AG20443 (cell line): ENCODE measurements at regions not wholly inside any gene's neighbourhood (a gene's known extent, or its start where the extent isn't known, plus 50 kb on each side); places are given as distances from the start of the nearest gene placed in this dataset.
"Not testable (repeated sequence)": the region's sequence is repeated elsewhere in the genome, so short reads cannot be mapped to it uniquely, and the experiment has no call there.

ENCODE experiments used
- DNase-seq: peaks from one replicate; pipeline ENCODE4 v3.0.0; 2012; ENCODE audit warnings: low spot score, mixed read lengths

DNA sequence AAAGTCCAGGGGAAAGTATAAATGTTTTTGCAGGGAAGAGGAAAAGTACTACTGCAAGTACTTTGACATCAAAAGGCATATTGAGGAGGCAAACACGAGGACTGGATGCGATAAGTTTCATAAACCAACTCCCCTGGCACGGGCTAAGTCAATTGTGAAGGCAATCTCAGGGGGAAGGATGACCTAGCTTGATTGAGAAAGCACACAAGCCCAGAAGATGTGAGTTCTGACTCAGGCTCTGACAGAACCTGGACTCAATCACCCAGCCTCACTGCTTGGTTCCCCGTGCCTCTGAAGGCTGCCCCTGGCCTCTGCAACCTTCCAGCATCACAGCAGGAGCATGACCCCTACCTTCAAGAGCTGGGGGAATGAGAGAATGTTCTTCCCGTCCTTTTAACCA, 93.2 kb upstream of the ZNF438 start:
- no peak for DNase-seq

DNA sequence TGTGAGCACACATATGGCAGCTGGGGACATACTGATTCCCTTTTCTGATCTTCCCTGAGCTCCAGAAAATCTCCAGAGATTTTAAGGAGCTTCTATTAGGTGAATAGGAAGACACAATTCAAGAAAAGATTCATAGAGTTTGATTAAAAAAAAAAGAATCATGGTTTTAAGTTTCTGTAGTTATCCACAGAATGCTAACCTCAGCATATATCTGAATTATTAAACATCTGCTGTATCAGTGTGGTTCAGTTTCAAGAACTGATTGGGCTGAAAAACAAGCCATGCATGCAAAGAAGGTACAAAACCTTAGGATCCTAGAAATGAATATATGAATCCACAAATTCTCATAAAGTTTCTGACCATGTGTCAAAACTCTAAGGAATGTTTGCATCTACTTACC, 94.1 kb upstream of the ZNF438 start:
- DNase-seq = no peak

- DNase-seq = no peak
Observed at GRCh38 chr10:31126593-31126992, 94.9 kb upstream of the ZNF438 start.

DNA sequence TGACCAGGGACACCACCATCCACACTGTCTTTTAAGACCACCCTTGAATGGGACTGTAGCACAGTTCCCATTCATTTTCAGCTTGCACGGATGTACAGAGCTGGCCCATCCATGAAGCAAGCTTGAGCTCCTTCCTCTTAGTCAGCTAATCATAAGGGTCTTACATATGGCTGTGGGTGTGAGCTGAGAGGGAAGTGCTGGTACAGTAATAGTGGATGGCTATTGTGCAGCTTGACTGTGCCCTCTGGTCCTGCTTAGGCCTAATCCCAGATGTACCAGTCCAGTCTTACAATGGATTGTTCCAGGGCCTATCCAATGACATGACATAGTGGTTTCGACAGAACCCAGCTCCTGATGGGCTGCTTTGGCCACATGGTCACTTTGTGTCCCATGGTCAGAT, 96.9 kb upstream of the ZNF438 start:
- DNase-seq = no peak

DNA sequence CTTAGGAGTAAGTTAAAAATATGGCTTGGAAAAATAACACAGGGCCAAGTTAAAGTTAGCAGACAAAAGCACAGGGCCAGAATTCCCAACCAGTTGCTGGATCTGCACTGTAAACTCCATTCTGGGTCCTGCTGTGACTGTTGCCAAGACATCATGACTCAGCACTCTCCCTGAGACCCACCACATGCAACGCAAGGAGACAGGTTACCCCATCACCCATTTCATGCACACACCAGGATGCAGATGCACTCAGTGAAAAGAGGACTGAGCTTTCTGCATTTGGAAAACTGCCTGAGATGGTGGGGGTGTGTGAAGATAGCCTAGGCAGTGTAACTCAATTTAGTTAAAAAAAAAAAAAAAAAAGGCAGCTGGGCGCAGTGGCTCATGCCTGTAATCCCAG, 97.6 kb upstream of the ZNF438 start:
- DNase-seq = peak; percentile 43

- DNase-seq = no peak
Observed at GRCh38 chr10:31129880-31130405, 98.3 kb upstream of the ZNF438 start.

- no peak for DNase-seq
Observed at GRCh38 chr10:31130406-31130805, 98.7 kb upstream of the ZNF438 start.

DNA sequence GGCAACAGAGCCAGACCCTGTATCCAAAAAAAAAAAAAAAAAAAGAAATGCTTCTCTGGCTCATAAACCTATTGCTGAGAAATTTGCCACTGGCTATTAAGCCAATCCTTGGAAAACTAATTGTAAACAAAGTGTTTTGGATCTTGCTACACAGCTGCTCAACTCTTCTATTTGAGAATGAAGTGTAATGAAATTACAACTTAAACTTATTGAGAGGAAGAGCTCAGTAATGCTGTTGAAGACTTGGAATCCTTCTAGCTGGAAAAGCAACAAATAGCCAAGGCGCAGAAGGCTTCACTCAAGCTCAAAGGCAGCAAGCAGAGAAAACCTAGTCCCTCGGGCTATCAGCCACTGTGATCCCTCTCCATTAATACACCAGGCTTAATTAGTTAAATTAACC, 99.6 kb upstream of the ZNF438 start:
- no peak for DNase-seq

DNA sequence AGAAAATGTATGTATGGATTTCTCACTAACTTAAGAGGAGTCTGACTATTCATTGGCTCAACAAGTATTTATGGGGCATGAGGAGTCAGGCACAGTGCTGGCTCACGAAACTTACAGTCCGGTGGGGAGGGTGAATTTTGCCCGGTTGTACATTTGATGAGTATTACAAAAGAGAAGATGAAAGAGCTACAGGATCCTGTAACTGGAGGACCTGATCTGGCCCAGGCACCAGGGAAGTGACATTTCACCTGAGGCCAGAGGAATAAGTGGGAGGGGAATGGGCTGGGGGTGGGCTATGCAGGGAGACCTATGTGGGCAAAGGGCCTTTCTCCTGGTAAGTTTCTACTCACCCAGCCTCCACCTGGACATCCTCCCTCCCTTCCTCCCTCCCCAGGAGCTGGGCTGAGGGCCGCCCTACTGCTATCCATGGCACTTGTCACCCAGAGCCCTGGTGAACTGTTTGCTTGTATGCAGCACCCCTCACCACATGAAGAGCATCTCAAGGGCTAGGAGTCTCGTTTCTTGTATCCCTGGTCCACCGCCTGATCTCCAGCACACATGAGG, 101.1 kb upstream of the ZNF438 start:
- DNase-seq = no peak

- no peak for DNase-seq
Observed at GRCh38 chr10:31133251-31133791, 101.7 kb upstream of the ZNF438 start.

DNA sequence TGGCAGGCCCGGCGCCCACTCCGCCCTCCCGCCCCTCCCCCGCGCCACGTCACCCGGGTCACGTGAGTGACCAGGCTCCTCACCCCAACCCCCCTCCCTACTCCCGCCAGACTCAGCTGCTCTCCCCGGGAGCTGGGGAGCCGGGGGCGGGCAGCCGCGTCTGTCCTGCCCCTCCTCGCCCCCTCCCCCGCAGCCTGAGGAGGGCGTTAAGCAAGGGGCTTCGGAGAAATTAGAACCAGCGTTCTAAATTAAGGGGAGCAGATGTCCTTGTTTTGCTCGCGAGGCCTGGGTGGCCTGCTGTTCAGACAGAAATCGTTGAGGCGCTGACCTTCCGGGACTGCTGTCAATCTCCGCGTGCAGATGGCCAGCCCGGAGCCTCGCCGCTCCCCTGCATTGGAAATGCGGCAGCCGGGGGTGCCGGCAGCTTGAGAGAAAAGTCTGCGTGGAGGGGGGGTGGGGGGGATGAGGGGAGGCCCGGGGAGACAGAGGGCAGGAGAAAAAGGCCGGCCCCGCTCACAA, 102.2 kb upstream of the ZNF438 start:
- DNase-seq = peak; percentile 94

- peak; percentile 37 for DNase-seq
Observed at GRCh38 chr10:31134311-31134952, 102.8 kb upstream of the ZNF438 start.

- DNase-seq = no peak
Observed at GRCh38 chr10:31135171-31135570, 103.5 kb upstream of the ZNF438 start.

GRCh38 chr10:31135791-31136190, 104.1 kb upstream of the ZNF438 start:
- DNase-seq = not testable (repeated sequence)

DNA sequence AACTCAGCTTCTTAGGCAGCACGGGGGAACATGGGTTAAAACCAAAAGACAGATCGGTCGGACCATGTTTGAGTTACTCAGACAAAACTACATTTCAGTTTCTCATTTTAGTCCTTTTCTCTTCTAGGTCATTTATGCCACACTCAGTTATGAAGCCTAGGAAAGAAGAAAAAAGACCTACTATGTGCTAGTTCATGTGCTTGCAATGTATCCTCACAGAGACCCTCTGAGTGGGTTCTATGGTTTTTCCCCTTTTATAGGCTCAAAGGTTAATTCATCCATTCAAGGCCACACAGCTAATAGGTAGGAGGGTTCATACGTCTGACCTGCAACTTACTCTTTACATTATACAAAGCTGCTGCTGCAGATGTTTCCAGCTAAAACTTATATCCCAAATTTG, 104.7 kb upstream of the ZNF438 start:
- DNase-seq = no peak

DNA sequence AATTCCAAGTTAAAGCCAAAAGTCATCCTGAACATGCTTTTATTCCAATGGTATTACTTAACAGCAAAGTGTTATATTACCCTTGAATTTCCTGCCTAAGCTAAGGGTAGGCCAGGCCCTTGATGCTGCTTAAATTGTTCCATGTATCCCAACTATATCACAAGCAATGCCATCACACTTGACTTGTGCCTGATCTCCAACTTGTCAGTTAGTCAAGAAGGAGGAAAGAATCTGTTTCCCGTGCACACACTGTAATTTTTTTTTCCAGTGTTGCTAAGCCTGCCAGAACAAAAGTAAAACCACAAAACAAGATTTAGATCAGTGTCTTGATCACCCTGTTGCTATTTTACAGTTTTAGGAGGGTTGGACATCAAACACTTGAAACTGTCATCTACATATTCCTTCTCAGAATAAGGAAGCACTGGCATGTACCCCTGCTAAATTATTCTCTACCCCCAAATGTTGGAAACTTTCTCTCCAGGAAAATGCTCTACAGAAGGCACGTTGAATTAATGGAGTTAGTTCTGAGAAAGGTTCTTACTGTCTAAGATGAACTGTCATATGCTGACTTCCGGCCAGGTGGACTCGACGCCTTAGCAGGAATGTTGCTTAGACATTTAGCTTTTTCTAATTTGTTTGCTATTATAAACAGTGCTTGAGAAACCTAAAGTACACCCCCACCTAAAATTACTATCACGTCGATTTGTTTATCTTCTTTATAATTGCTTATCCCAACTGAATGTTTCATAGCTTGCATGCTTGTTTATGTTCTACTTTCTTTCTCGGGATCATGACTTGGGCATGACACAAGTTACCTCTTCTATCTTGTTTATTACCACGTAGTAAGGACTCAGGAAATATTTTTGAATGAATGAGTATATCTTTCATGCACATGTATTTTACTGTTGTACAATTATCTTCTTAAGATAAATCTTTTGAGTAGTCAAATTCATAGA, 105.5 kb upstream of the ZNF438 start:
- no peak for DNase-seq

- no peak for DNase-seq
Observed at GRCh38 chr10:31138026-31138553, 106.4 kb upstream of the ZNF438 start.

GRCh38 chr10:31139497-31139896, 107.8 kb upstream of the ZNF438 start:
- no peak for DNase-seq

GRCh38 chr10:31140716-31141115, 109.1 kb upstream of the ZNF438 start:
- no peak for DNase-seq

DNA sequence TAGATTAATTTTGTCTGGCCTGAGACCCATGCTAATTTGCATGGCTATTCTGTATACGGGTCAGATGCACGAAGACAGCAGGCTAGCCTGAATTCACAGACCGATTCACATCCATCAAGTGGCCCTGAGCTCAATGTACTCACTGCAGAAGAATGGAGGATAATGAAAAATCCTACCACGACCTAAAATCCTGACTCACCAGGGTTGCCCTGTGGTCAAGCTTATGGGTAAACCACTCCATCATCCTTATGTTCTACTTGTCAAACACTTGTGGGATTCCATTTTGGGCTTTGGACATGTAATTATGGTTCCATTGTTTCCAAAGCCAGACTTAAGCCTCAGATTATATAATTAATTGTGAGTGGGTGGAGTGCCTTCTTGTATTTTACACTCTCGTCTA, 110.4 kb upstream of the ZNF438 start:
- peak; percentile 45 for DNase-seq

GRCh38 chr10:31143331-31143935, 111.8 kb upstream of the ZNF438 start:
- DNase-seq = no peak

DNA sequence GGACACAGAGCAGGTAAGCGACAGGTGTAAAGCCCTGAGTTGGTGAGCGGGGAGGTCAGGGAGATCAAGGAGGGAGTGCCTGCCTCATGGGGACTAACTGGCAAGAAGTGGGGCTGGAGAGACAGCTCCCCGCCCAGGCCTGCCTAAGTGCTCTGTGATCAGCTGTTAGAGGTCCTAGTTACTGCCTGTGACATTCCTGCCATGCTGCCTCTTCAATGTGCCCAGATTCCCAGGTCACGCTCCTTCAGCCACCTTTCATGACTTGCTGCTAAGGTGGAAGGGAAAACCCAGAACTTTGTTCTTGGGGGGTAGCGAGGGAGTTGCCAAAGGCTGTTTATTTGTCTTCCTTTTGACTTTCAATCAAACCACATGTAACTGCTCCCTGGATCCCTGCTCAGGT, 114.3 kb upstream of the ZNF438 start:
- DNase-seq = no peak
